ENCODE measurements at regions not wholly inside any gene's neighbourhood (a gene's known extent, or its start where the extent isn't known, plus 50 kb on each side); places are given as distances from the start of the nearest gene placed in this dataset.
A peak's percentile ranks its signal among the peaks of the same experiment; 100 is the strongest.
"Not testable (repeated sequence)": the region's sequence is repeated elsewhere in the genome, so short reads cannot be mapped to it uniquely, and the experiment has no call there.

DNA sequence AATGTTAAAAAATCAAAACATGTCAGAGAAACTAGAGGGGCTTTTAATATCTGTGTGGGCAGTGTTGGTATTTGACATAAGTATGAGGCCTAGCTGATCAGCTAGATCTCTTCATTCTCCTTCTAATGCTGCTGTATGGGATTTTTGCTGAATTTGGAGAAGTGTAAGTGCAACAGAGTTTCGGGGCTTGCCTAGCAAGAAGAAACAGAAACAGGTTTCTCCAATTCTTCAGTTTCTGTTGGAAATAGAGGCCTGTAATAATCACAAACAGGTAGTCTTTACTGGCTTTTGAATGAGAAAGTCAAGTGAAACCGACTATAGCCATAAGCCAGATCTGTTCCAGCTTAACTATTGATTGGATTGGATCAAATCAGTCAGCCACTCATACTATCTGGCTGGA, 96.4 kb upstream of the PCLO start:
- Histone ChIP-seq H3K36me3 (ENCODE audit: insufficient read depth, low read length) (no peaks in the 10 kb centered on the region), H3K4me3 (ENCODE audit: insufficient read depth, low read depth, low read length) (no peak overlapping the region), H3K79me2 (ENCODE audit: insufficient read depth, low read length) (no peaks in the 10 kb centered on the region), H3K27me3 (ENCODE audit: insufficient read depth, low read length) (no peaks in the 10 kb centered on the region), H3K4me2 (ENCODE audit: low read length) (no peak overlapping the region), H3K27ac (ENCODE audit: low read depth, low read length) (no peak overlapping the region), H3K9me3 (ENCODE audit: insufficient read depth, low read depth, low read length) (no peaks in the 10 kb centered on the region), H4K20me1 (ENCODE audit: insufficient read depth, low read length) (no peaks in the 10 kb centered on the region), H3K9ac (ENCODE audit: low read length) (no peak overlapping the region), H2AFZ (ENCODE audit: low read depth, low read length) (no peak overlapping the region), H3K4me1 (ENCODE audit: insufficient read depth, low read length) (no peaks in the 10 kb centered on the region)
- H3K4me1 Mint-ChIP-seq (ENCODE audit: low read depth, unreplicated experiment): peaks cover 10% of the 10 kb centered on the region
- DNase-seq (ENCODE audit: low read depth): no peak
- H3K27ac Mint-ChIP-seq (ENCODE audit: unreplicated experiment): no peak overlapping the region
- H3K27me3 Mint-ChIP-seq (ENCODE audit: low read depth, unreplicated experiment): no peaks in the 10 kb centered on the region
- no peak for FAIRE-seq
- TF ChIP-seq, protein P1, sequence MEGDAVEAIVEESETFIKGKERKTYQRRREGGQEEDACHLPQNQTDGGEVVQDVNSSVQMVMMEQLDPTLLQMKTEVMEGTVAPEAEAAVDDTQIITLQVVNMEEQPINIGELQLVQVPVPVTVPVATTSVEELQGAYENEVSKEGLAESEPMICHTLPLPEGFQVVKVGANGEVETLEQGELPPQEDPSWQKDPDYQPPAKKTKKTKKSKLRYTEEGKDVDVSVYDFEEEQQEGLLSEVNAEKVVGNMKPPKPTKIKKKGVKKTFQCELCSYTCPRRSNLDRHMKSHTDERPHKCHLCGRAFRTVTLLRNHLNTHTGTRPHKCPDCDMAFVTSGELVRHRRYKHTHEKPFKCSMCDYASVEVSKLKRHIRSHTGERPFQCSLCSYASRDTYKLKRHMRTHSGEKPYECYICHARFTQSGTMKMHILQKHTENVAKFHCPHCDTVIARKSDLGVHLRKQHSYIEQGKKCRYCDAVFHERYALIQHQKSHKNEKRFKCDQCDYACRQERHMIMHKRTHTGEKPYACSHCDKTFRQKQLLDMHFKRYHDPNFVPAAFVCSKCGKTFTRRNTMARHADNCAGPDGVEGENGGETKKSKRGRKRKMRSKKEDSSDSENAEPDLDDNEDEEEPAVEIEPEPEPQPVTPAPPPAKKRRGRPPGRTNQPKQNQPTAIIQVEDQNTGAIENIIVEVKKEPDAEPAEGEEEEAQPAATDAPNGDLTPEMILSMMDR (IDR thresholded peaks at IDR 0.05; ENCODE audit: insufficient read depth, low read depth, low read length): no peak
- no peak for TF ChIP-seq EZH2 (IDR thresholded peaks at IDR 0.05; ENCODE audit: insufficient read depth, low read length)
- H3K9me3 Mint-ChIP-seq (ENCODE audit: unreplicated experiment): peaks cover 3% of the 10 kb centered on the region
- no peaks in the 10 kb centered on the region for H3K36me3 Mint-ChIP-seq (ENCODE audit: low read depth, unreplicated experiment)
- no peak overlapping the region for H3K4me3 Mint-ChIP-seq (ENCODE audit: unreplicated experiment)

DNA sequence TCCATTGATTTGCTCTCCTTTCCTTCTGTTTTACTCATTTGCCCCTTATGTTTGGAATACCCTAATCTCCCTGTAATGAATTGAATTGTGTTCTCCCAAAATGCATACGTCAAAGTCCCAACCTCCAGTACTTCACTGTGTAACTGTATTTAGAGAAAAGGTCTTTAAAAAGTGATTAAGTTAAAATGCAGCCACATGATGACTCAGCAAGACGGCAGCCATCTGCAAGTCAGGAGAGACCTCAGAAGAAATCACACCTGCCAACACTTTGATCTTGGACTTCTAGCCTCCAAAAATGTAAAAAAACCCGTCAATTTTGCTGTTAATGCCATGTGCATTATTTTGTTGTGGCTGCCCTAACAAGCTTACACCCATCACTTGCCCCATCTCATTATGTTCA, 85.3 kb upstream of the PCLO start:
- no peak overlapping the region for H3K9ac ChIP-seq (ENCODE audit: low read length)
- H3K27me3 ChIP-seq (ENCODE audit: insufficient read depth, low read length): no peaks in the 10 kb centered on the region
- H3K27ac ChIP-seq (ENCODE audit: low read depth, low read length): no peak overlapping the region
- Mint-ChIP-seq H3K9me3 (ENCODE audit: unreplicated experiment) (no peaks in the 10 kb centered on the region), H3K27ac (ENCODE audit: unreplicated experiment) (no peak overlapping the region), H3K4me1 (ENCODE audit: low read depth, unreplicated experiment) (peaks cover 6% of the 10 kb centered on the region), H3K36me3 (ENCODE audit: low read depth, unreplicated experiment) (no peaks in the 10 kb centered on the region), H3K4me3 (ENCODE audit: unreplicated experiment) (no peak overlapping the region), H3K27me3 (ENCODE audit: low read depth, unreplicated experiment) (no peaks in the 10 kb centered on the region)
- no peaks in the 10 kb centered on the region for H3K9me3 ChIP-seq (ENCODE audit: insufficient read depth, low read depth, low read length)
- no peaks in the 10 kb centered on the region for H3K4me1 ChIP-seq (ENCODE audit: insufficient read depth, low read length)
- H3K4me2 ChIP-seq (ENCODE audit: low read length): no peak overlapping the region
- no peaks in the 10 kb centered on the region for H3K79me2 ChIP-seq (ENCODE audit: insufficient read depth, low read length)
- H4K20me1 ChIP-seq (ENCODE audit: insufficient read depth, low read length): no peaks in the 10 kb centered on the region
- no peak overlapping the region for H2AFZ ChIP-seq (ENCODE audit: low read depth, low read length)
- H3K4me3 ChIP-seq (ENCODE audit: insufficient read depth, low read depth, low read length): no peak overlapping the region
- peak; percentile 12 for DNase-seq (ENCODE audit: low read depth)
- no peak for TF ChIP-seq EZH2 (IDR thresholded peaks at IDR 0.05; ENCODE audit: insufficient read depth, low read length)
- TF ChIP-seq, protein P1 (IDR thresholded peaks at IDR 0.05; ENCODE audit: insufficient read depth, low read depth, low read length): no peak
- no peaks in the 10 kb centered on the region for H3K36me3 ChIP-seq (ENCODE audit: insufficient read depth, low read length)
- no peak for FAIRE-seq

DNA sequence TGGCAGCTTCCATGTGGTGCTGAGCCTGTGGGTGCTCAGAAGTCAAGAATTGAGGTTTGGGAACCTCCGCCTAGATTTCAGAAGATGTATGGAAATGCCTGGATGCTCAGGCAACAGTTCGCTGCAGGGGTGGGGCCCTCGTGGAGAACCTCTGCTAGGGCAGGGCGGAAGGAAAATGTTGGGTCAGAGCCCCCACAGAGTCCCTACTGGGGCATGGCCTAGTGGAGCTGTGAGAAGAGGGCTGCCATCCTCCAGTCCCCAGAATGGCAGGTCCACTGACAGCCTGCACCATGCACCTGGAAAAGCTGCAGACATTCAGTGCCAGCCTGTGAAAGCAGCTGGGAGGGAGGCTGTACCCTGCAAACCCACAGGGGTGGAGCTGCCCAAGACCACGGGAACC, 56.5 kb upstream of the PCLO start:
- H3K27me3 ChIP-seq (ENCODE audit: insufficient read depth, low read length); H3K4me1 Mint-ChIP-seq (ENCODE audit: low read depth, unreplicated experiment); H2AFZ ChIP-seq (ENCODE audit: low read depth, low read length); H3K4me1 ChIP-seq (ENCODE audit: insufficient read depth, low read length); H3K27ac Mint-ChIP-seq (ENCODE audit: unreplicated experiment); H3K9me3 Mint-ChIP-seq (ENCODE audit: unreplicated experiment); H3K79me2 ChIP-seq (ENCODE audit: insufficient read depth, low read length); H3K27me3 Mint-ChIP-seq (ENCODE audit: low read depth, unreplicated experiment); H3K4me2 ChIP-seq (ENCODE audit: low read length); H3K9me3 ChIP-seq (ENCODE audit: insufficient read depth, low read depth, low read length); H3K4me3 Mint-ChIP-seq (ENCODE audit: unreplicated experiment); H3K9ac ChIP-seq (ENCODE audit: low read length); H4K20me1 ChIP-seq (ENCODE audit: insufficient read depth, low read length); DNase-seq (ENCODE audit: low read depth); H3K36me3 Mint-ChIP-seq (ENCODE audit: low read depth, unreplicated experiment); FAIRE-seq; H3K4me3 ChIP-seq (ENCODE audit: insufficient read depth, low read depth, low read length); H3K27ac ChIP-seq (ENCODE audit: low read depth, low read length); H3K36me3 ChIP-seq (ENCODE audit: insufficient read depth, low read length): not testable (repeated sequence)

All from astrocyte (in vitro differentiated cells and primary cell).